ENCODE measurements at regions not wholly inside any gene's neighbourhood (a gene's known extent, or its start where the extent isn't known, plus 50 kb on each side); places are given as distances from the start of the nearest gene placed in this dataset.

DNA sequence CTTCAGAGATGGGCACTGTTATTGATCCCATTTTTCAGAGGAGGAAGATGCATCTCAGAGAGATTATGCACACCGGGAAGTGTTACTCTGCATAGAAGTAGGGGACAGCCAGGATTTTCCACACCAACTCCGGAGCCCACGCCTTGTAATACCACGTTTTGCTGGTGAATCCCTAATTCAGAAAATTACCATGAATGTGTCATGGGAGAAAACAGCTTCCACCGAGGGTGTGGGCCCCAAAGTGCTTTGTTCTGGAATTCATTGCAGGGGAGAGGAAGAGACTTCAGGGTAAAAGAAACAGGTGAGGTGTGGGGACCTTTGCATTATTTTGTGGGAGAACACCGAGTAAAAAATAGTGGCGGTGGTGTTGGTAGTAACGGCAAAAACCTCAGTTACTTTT is 1051.4 kb upstream of the RBFOX1 start:
- TF ChIP-seq, protein P1, sequence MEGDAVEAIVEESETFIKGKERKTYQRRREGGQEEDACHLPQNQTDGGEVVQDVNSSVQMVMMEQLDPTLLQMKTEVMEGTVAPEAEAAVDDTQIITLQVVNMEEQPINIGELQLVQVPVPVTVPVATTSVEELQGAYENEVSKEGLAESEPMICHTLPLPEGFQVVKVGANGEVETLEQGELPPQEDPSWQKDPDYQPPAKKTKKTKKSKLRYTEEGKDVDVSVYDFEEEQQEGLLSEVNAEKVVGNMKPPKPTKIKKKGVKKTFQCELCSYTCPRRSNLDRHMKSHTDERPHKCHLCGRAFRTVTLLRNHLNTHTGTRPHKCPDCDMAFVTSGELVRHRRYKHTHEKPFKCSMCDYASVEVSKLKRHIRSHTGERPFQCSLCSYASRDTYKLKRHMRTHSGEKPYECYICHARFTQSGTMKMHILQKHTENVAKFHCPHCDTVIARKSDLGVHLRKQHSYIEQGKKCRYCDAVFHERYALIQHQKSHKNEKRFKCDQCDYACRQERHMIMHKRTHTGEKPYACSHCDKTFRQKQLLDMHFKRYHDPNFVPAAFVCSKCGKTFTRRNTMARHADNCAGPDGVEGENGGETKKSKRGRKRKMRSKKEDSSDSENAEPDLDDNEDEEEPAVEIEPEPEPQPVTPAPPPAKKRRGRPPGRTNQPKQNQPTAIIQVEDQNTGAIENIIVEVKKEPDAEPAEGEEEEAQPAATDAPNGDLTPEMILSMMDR (IDR thresholded peaks at IDR 0.05; ENCODE audit: low read depth, low read length, poor library complexity, severe bottlenecking), result no peak
- TF ChIP-seq EZH2phosphoT487 (IDR thresholded peaks at IDR 0.05; ENCODE audit: borderline replicate concordance, low read length), result no peak
